ENCODE measurements at regions not wholly inside any gene's neighbourhood (a gene's known extent, or its start where the extent isn't known, plus 50 kb on each side); places are given as distances from the start of the nearest gene placed in this dataset.

GRCh38 chr17:73717690-73718089 lies 73.4 kb upstream of the SDK2 start:
- Histone ChIP-seq H3K9me1 (ENCODE audit: control insufficient read depth, insufficient read depth, low read length) (no peaks in the 10 kb centered on the region), H4K20me1 (replicated peaks; ENCODE audit: control insufficient read depth, insufficient read depth, low read length) (0 out of 2 replicates have a peak, but pooled peaks cover 5% of the 10 kb centered on the region), H3K27ac (ENCODE audit: extremely low read depth, low read depth, low read length) (no peak overlapping the region), H3K4me3 (no peak overlapping the region), H3K4me1 (replicated peaks in 1 of 2; ENCODE audit: control insufficient read depth in 2 of 2, insufficient read depth in 2 of 2, low read length in 2 of 2) (peaks cover 0 to 3% of the 10 kb centered on the region in 2 experiments; a peak in 1 of 5 replicates), H3K27me3 (ENCODE audit: control insufficient read depth in 2 of 2, insufficient read depth in 2 of 2, low read length in 2 of 2) (peaks cover 8 to 39% of the 10 kb centered on the region in 2 experiments; a peak in 4 of 5 replicates), H2AFZ (ENCODE audit: low read depth, low read length) (no peak overlapping the region), H3K9ac (ENCODE audit: insufficient read depth in 1 of 2, low read depth in 2 of 2, low read length in 2 of 2) (no peak overlapping the region), H3K4me2 (ENCODE audit: insufficient read depth, low read length) (no peak overlapping the region), H3K36me3 (ENCODE audit: control insufficient read depth, insufficient read depth, low read length) (no peaks in the 10 kb centered on the region), H3K79me2 (ENCODE audit: control insufficient read depth, insufficient read depth, low read length) (no peaks in the 10 kb centered on the region), H3K9me3 (replicated peaks; ENCODE audit: control insufficient read depth, insufficient read depth, low read depth, low read length) (no peaks in the 10 kb centered on the region)
- BruUV-seq (replicated peaks): no TSS peak
- POLR2A ChIA-PET: no interaction called here
- FAIRE-seq (no peak), ATAC-seq (no peak), DNase-seq (ENCODE audit: extremely low read depth in 1 of 4, low spot score in 3 of 4) (no peak)
- intact Hi-C loops (cut with micrococcal nuclease) (no loop called here), in situ Hi-C loops (cut with MboI) (no loop called here)
- 4% methylated on average over 5 of the region's 5 CpGs for WGBS (ENCODE audit: insufficient coverage, low coverage, missing lambda C conversion rate)
- CTCF ChIA-PET (ENCODE audit: low intra/inter-chr PET ratio): no interaction called here
- TF ChIP-seq TBL1XR1 (IDR thresholded peaks at IDR 0.05; ENCODE audit: low read length in 2 of 2) (no peak), FOXA3 (CRISPR knock-in tag; conservative IDR thresholded peaks at IDR 0.05 in 1 of 2, IDR thresholded peaks at IDR 0.05 in 1 of 2) (no peak), CAMTA2 (CRISPR knock-in tag; conservative IDR thresholded peaks at IDR 0.05) (no peak), MCM5 (IDR thresholded peaks at IDR 0.05; ENCODE audit: low read depth) (no peak), HNRNPH1 (optimal IDR thresholded peaks at IDR 0.05; ENCODE audit: low read depth, low read length) (no peak), SLC30A9 (CRISPR knock-in tag; IDR thresholded peaks at IDR 0.05) (no peak), ZNF23 (CRISPR knock-in tag; IDR thresholded peaks at IDR 0.05) (no peak), TFAM (CRISPR knock-in tag; conservative IDR thresholded peaks at IDR 0.05) (no peak), SMAD3 (CRISPR knock-in tag; conservative IDR thresholded peaks at IDR 0.05) (no peak), ZNF717 (CRISPR knock-in tag; IDR thresholded peaks at IDR 0.05) (no peak), ZZZ3 (IDR thresholded peaks at IDR 0.05) (no peak), TRIM24 (IDR thresholded peaks at IDR 0.05) (no peak), COPS2 (conservative IDR thresholded peaks at IDR 0.05) (no peak), MTA3 (IDR thresholded peaks at IDR 0.05; ENCODE audit: borderline replicate concordance) (no peak)
- TF ChIP-seq, protein P1, sequence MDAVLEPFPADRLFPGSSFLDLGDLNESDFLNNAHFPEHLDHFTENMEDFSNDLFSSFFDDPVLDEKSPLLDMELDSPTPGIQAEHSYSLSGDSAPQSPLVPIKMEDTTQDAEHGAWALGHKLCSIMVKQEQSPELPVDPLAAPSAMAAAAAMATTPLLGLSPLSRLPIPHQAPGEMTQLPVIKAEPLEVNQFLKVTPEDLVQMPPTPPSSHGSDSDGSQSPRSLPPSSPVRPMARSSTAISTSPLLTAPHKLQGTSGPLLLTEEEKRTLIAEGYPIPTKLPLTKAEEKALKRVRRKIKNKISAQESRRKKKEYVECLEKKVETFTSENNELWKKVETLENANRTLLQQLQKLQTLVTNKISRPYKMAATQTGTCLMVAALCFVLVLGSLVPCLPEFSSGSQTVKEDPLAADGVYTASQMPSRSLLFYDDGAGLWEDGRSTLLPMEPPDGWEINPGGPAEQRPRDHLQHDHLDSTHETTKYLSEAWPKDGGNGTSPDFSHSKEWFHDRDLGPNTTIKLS (IDR thresholded peaks at IDR 0.05; ENCODE audit: borderline replicate concordance, low read depth): no peak
- TF ChIP-seq, protein P2, sequence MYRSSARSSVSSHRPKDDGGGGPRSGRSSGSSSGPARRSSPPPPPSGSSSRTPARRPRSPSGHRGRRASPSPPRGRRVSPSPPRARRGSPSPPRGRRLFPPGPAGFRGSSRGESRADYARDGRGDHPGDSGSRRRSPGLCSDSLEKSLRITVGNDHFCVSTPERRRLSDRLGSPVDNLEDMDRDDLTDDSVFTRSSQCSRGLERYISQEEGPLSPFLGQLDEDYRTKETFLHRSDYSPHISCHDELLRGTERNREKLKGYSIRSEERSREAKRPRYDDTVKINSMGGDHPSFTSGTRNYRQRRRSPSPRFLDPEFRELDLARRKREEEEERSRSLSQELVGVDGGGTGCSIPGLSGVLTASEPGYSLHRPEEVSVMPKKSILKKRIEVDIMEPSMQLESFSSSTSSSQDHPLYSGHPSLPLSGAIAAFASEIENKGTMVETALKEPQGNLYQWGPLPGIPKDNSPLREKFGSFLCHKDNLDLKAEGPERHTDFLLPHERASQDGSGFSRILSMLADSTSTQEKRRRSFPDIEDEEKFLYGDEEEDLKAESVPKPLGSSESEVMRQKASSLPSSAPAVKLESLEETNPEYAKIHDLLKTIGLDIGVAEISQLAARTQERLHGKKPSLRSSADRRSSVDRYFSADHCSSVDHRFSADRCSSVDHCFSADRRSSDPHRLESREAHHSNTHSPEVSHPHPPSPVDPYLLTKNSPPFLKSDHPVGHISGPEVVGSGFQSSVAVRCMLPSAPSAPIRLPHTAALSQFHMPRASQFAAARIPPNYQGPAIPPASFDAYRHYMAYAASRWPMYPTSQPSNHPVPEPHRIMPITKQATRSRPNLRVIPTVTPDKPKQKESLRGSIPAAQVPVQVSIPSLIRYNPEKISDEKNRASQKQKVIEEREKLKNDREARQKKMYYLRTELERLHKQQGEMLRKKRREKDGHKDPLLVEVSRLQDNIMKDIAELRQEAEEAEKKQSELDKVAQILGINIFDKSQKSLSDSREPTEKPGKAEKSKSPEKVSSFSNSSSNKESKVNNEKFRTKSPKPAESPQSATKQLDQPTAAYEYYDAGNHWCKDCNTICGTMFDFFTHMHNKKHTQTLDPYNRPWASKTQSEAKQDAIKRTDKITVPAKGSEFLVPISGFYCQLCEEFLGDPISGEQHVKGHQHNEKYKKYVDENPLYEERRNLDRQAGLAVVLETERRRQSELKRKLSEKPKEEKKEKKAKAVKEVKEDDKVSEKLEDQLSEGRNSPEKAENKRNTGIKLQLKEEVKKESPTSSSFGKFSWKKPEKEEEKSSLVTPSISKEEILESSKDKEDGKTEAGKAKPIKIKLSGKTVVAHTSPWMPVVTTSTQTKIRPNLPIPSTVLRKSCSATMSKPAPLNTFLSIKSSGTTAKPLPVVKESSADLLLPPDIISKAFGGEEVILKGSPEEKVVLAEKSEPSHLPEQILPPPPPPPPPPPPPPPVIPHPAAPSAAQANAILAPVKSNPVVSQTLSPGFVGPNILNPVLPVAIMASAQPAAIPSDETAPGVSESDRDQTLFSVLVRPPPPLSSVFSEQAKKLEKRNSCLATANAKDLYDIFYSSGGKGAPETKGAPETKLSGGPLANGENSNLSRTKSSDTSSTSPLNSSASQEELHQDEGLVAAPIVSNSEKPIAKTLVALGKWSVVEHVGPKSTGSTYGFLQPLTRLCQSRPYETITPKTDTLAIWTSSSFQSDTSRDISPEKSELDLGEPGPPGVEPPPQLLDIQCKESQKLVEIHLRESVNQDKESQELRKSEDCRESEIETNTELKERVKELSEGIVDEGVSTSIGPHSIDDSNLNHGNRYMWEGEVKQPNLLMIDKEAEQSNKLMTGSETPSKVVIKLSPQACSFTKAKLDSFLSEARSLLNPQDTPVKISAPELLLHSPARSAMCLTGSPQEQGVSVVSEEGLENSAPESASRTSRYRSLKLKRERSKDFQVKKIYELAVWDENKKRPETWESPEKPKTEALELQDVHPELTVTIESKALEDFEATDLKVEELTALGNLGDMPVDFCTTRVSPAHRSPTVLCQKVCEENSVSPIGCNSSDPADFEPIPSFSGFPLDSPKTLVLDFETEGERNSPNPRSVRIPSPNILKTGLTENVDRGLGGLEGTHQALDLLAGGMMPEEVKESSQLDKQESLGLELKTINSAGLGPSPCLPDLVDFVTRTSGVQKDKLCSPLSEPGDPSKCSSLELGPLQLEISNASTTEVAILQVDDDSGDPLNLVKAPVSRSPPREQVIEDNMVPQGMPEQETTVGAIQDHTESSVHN (IDR thresholded peaks at IDR 0.05; ENCODE audit: borderline replicate concordance in 1 of 2, low read depth in 1 of 2): no peak
